Panc1 (cell line): ENCODE measurements at regions not wholly inside any gene's neighbourhood (a gene's known extent, or its start where the extent isn't known, plus 50 kb on each side); places are given as distances from the start of the nearest gene placed in this dataset.

Source experiments
- ATAC-seq: fragments of 200-7000 bp; cut with Tn5 transposase; 2 replicates; pipeline ENCODE4 v1.9.1; 2020; ENCODE audit warnings: mild to moderate bottlenecking, moderate library complexity
- BruUV-seq: library from RNA; stranded (reverse); fragments of 400-500 nt; replicated peaks from 2 replicates; lab custom pipeline; 2021; lab: Mats Ljungman, UMichigan
- CTCF ChIA-PET: fragments of 300-600 bp; sonication (Branson Sonifier 250); formaldehyde crosslinking; loops from one replicate; lab custom pipeline; 2022; ENCODE audit warnings: antibody characterized with exemption; lab: Charles Lee
- POLR2A ChIA-PET: fragments of 300-600 bp; sonication (Branson Sonifier 250); formaldehyde crosslinking; loops from one replicate; lab custom pipeline; 2022; ENCODE audit warnings: antibody characterized with exemption; lab: Charles Lee
- DNase-seq: peaks from one replicate; pipeline ENCODE4 v3.0.0-alpha.2; 2010; ENCODE audit warnings: low read depth, low spot score
- H3K27ac ChIP-seq: 2 replicates; pipeline ENCODE4 v1.5.1; 2011; ENCODE audit warnings: mild to moderate bottlenecking, low read length, inconsistent platforms
- H3K27me3 ChIP-seq: fragments of 200-500 bp; sonication (Bioruptor generic); 2 replicates; pipeline ENCODE4 v1.6.0; 2014; ENCODE audit warnings: low read length, inconsistent platforms; ENCODE audit not compliant: control insufficient read depth, insufficient read depth
- H3K36me3 ChIP-seq: fragments of 200-500 bp; sonication (Bioruptor generic); 2 replicates; pipeline ENCODE4 v1.5.1; 2014; ENCODE audit warnings: inconsistent platforms, mild to moderate bottlenecking, low read length, moderate library complexity; ENCODE audit not compliant: control insufficient read depth, insufficient read depth
- H3K4me1 ChIP-seq: 2 replicates; pipeline ENCODE4 v1.5.1; 2011; ENCODE audit warnings: inconsistent platforms, mild to moderate bottlenecking, low read length, moderate library complexity; ENCODE audit not compliant: control insufficient read depth, insufficient read depth
- H3K4me3 ChIP-seq, 2 experiments: 2 replicates each; pipeline ENCODE4 v1.5.1; 2011 to 2012; ENCODE audit warnings: low read depth in 2 of 2, low read length in 2 of 2, mild to moderate bottlenecking in 2 of 2, inconsistent platforms in 1 of 2, moderate library complexity in 1 of 2
- H3K9me3 ChIP-seq: fragments of 200-500 bp; sonication (Bioruptor generic); 2 replicates; pipeline ENCODE4 v1.5.1; 2014; ENCODE audit warnings: low read depth, mild to moderate bottlenecking, inconsistent platforms, low read length, moderate library complexity; ENCODE audit not compliant: control insufficient read depth, insufficient read depth
- CTCF ChIP-seq: fragments of 450-650 bp; IDR thresholded peaks from 2 replicates; pipeline ENCODE4 v1.5.1; 2017; ENCODE audit warnings: mild to moderate bottlenecking
- POLR2AphosphoS5 ChIP-seq: IDR thresholded peaks from 2 replicates; pipeline ENCODE4 v1.6.1; 2012; ENCODE audit warnings: mild to moderate bottlenecking, low read depth, low read length, moderate library complexity
- REST ChIP-seq, 2 experiments: IDR thresholded peaks; 2 replicates each; pipeline ENCODE4 v1.6.1; 2011 to 2012; ENCODE audit warnings: low read depth in 2 of 2, control low read depth in 1 of 2, low read length in 1 of 2, mild to moderate bottlenecking in 1 of 2, moderate library complexity in 1 of 2; ENCODE audit not compliant: insufficient read depth in 1 of 2
- SIN3A ChIP-seq: IDR thresholded peaks from 2 replicates; pipeline ENCODE4 v1.6.1; 2012; ENCODE audit warnings: low read depth, mild to moderate bottlenecking, low read length, moderate library complexity, borderline replicate concordance; ENCODE audit not compliant: insufficient read depth
- TCF7L2 ChIP-seq: IDR thresholded peaks from 2 replicates; pipeline ENCODE4 v1.6.1; 2011; ENCODE audit warnings: mild to moderate bottlenecking, low read depth, low read length, inconsistent platforms
- in situ Hi-C: cut with HindIII; loops from 2 replicates; pipeline ENCODE4 v1.10.0; 2016; ENCODE audit warnings: low sequenced_read_pairs, low pct_unique_long_range_greater_than_20kb
- intact Hi-C: fragments of 100-400 bp; cut with micrococcal nuclease; formaldehyde crosslinking; loops from one replicate; pipeline ENCODE4 v1.10.0; 2022; ENCODE audit not compliant: unreplicated experiment

- no peak overlapping the region for H3K4me3 ChIP-seq
- in situ Hi-C loops = no loop called here
- no peak for DNase-seq
Observed at GRCh38 chr18:57230861-57231585, 84.1 kb downstream of the BOD1L2 start.

GRCh38 chr18:57231864-57232263, 85.0 kb downstream of the BOD1L2 start:
- ChIA-PET POLR2A (no interaction called here), CTCF (no interaction called here)

More at GRCh38 chr18:57230861-57231585, 84.1 kb downstream of the BOD1L2 start:
- Histone ChIP-seq H3K4me1 (no peaks in the 10 kb centered on the region), H3K27ac (no peak overlapping the region), H3K27me3 (no peaks in the 10 kb centered on the region), H3K9me3 (no peaks in the 10 kb centered on the region), H3K36me3 (no peaks in the 10 kb centered on the region)
- BruUV-seq = no TSS peak
- ATAC-seq = no peak
- POLR2A ChIA-PET = no interaction called here
- no peak for TF ChIP-seq TCF7L2
- TF ChIP-seq POLR2AphosphoS5 = no peak
- no peak for TF ChIP-seq SIN3A
- TF ChIP-seq CTCF = no peak
- TF ChIP-seq REST (IDR thresholded peaks at IDR 0.05; ENCODE audit: insufficient read depth in 1 of 2, low read depth in 2 of 2, low read length in 1 of 2) = no peak
- CTCF ChIA-PET = no interaction called here
- intact Hi-C loops = no loop called here

More at GRCh38 chr18:57231864-57232263, 85.0 kb downstream of the BOD1L2 start:
- Histone ChIP-seq H3K36me3 (no peaks in the 10 kb centered on the region), H3K27ac (no peak overlapping the region), H3K9me3 (no peaks in the 10 kb centered on the region), H3K4me1 (no peaks in the 10 kb centered on the region), H3K27me3 (no peaks in the 10 kb centered on the region), H3K4me3 (no peak overlapping the region)
- no TSS peak for BruUV-seq
- ATAC-seq (no peak), DNase-seq (no peak)
- TF ChIP-seq TCF7L2 (no peak), REST (IDR thresholded peaks at IDR 0.05; ENCODE audit: insufficient read depth in 1 of 2, low read depth in 2 of 2, low read length in 1 of 2) (no peak), SIN3A (no peak), CTCF (no peak), POLR2AphosphoS5 (no peak)
- in situ Hi-C loops = no loop called here
- intact Hi-C loops = no loop called here
